ENCODE measurements at regions not wholly inside any gene's neighbourhood (a gene's known extent, or its start where the extent isn't known, plus 50 kb on each side); places are given as distances from the start of the nearest gene placed in this dataset.
"Not testable (repeated sequence)": the region's sequence is repeated elsewhere in the genome, so short reads cannot be mapped to it uniquely, and the experiment has no call there.

DNA sequence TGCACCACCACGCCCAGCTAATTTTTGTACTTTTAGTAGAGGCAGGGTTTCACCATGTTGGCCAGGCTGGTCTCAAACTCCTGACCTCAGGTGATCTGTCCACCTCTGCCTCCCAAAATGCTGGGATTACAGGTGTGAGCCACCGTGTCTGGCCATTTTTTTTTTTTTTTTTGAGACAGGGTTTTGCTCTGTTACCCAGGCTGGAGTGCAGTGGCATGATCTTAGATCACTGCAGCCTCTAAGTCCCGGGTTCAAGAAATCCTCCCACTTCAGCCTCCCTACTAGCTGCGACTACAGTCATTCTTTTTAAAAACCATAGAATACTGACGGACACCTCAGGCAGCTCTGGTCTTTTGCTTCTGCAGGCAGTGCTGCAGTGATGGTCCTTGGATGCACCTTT, 54.9 kb upstream of the PTPN1 start:
- DNase-seq: not testable (repeated sequence)

DNA sequence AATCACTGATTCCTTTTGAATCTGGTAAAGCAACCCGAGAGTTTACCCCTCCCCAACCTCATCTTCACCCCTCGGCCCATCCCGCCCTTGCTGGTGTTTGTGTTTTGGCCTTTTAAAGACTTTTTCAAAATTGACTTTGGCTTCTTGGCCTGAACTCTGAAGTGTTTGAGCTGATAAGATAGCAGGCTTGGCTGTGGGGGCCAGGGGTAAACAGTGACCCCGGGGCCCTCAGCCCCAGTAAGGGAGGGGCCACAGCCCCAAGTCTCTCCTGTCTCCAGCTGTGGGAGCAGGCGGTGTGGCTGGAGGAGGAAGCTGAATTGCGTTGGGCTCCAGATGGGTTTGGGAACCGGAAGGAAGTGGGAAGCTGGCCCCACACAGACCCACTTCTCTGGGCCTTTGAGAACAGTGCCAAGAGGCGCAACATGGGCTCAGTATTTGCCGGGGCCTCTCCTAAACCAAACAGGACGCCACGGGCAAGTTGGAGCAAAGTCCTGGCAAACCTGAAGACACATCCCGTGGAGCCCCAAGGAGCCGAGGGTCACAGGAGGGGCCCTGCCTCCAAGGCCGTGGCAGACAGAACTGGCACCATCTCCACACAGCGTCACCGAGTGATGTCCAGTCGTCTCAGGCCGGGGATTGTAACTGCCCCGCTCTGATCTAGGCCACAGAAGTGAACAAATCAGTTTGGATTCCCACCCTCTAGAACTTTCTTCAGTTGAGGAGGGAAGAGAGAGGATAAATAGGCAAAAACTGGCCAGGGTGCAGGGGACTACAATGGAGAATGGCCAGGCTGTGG, 54.3 kb upstream of the PTPN1 start:
- no peak for DNase-seq

DNA sequence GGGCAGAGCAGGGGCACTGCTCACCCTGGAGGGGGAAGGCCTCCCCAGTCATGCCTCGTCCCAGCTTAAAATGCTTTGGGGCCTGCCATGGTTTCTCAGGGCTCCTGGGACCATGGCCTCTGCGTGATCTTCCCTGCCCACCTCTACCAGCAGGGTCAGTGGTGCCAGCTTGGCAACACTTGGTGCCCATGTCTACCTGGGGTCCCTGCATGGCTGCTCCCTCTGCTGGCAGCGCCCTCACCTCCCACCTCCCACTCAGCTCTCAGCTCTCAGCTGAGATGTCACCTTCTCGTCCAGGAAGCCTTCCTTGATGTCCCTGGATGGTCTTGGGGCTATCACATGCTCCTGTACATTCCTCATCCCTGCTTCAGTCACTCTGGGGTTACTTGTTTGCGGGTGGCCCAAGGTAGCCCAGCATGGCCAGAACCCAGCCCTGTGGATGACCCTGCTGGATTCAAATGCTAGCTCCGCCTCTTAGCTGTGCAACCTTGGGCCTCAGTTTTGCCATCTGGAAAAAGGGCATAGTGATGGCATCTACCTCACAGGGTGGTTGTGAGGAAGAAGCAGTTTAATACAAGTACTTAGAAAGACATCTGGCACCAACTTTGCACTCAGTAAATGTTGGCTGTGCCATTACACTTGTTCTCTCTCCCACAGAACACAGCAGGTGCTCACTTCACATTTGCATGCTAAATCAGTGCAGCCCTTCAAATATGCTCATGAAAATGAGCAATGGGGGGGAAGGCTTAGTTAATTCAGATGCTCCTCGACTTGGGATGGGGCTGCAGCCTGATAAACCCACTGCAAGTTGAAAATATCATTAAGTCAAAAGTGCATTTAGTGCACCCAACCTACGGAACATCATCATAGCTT, 53.5 kb upstream of the PTPN1 start:
- DNase-seq: no peak

GRCh38 chr20:50459124-50459918, 50.9 kb upstream of the PTPN1 start:
- DNase-seq: no peak

DNA sequence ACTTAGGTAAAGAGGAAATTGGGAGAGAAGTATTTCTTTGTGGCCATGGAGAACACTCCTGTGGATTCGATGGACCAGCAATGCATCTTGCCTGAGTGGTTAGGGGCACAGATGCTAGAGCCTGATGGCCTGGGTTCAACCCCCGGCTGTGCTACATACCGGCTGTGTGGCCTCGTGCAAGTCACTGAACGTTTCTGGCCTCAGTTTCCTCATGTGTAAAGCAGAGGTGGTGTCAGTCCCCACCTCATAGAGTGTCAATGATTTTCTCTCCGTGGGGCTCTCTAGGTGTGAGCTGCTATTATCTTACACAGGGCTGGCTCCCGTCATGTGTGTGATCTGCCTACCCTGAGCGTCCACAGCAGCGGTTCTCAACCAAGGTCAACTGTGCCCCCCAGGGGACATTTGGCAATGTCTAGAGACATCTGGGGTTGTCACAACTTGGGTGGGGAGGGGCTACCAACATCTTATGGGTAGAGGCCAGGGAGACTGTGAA, 50.0 kb upstream of the PTPN1 start:
- DNase-seq: no peak
